H9 (cell line): ENCODE measurements at regions not wholly inside any gene's neighbourhood (a gene's known extent, or its start where the extent isn't known, plus 50 kb on each side); places are given as distances from the start of the nearest gene placed in this dataset.
A peak's percentile ranks its signal among the peaks of the same experiment; 100 is the strongest.

ENCODE experiments used
- DNase-seq: peaks from one replicate; pipeline ENCODE4 v3.0.0-alpha.2; 2017
- H2AFZ ChIP-seq: one replicate; pipeline ENCODE4 v1.6.1; 2013; ENCODE audit warnings: mild to moderate bottlenecking, low read length, control low read depth, moderate library complexity
- H2AK5ac ChIP-seq: 2 replicates; pipeline ENCODE4 v1.6.1; 2013; ENCODE audit warnings: low read length, control low read depth, mixed read lengths; ENCODE audit not compliant: insufficient read length
- H2BK120ac ChIP-seq: one replicate; pipeline ENCODE4 v1.6.1; 2013; ENCODE audit warnings: low read depth, mild to moderate bottlenecking, low read length, control low read depth, inconsistent platforms; ENCODE audit not compliant: poor library complexity, severe bottlenecking
- H2BK12ac ChIP-seq: 2 replicates; pipeline ENCODE4 v1.6.1; 2013; ENCODE audit warnings: low read length, control low read depth, mixed read lengths, low read depth; ENCODE audit not compliant: insufficient read length
- H2BK15ac ChIP-seq: 2 replicates; pipeline ENCODE4 v1.6.1; 2013; ENCODE audit warnings: low read depth, low read length, control low read depth
- H2BK20ac ChIP-seq: one replicate; pipeline ENCODE4 v1.6.1; 2013; ENCODE audit warnings: low read depth, mild to moderate bottlenecking, low read length, control low read depth, inconsistent platforms; ENCODE audit not compliant: poor library complexity, severe bottlenecking
- H2BK5ac ChIP-seq: 2 replicates; pipeline ENCODE4 v1.6.1; 2013; ENCODE audit warnings: low read length, control low read depth, mixed read lengths; ENCODE audit not compliant: insufficient read length
- H3K14ac ChIP-seq: 2 replicates; pipeline ENCODE4 v1.6.1; 2013; ENCODE audit warnings: low read length, control low read depth; ENCODE audit not compliant: insufficient read depth
- H3K18ac ChIP-seq: 2 replicates; pipeline ENCODE4 v1.6.1; 2013; ENCODE audit warnings: low read depth, mild to moderate bottlenecking, mixed read lengths, low read length, control low read depth; ENCODE audit not compliant: insufficient read length
- H3K23ac ChIP-seq: 2 replicates; pipeline ENCODE4 v1.6.1; 2013; ENCODE audit warnings: low read length, control low read depth, mixed read lengths, low read depth; ENCODE audit not compliant: insufficient read length
- H3K23me2 ChIP-seq: 2 replicates; pipeline ENCODE4 v1.6.1; 2013; ENCODE audit warnings: low read depth, mild to moderate bottlenecking, mixed read lengths, low read length, control low read depth; ENCODE audit not compliant: insufficient read length, poor library complexity, severe bottlenecking
- H3K27ac ChIP-seq: 2 replicates; pipeline ENCODE4 v1.5.1; 2013; ENCODE audit warnings: low read length, control low read depth, mixed read lengths, low read depth; ENCODE audit not compliant: insufficient read length
- H3K27me3 ChIP-seq: 2 replicates; pipeline ENCODE4 v1.6.1; 2013; ENCODE audit warnings: low read length, control low read depth, inconsistent platforms; ENCODE audit not compliant: insufficient read depth
- H3K4ac ChIP-seq: 2 replicates; pipeline ENCODE4 v1.6.1; 2013; ENCODE audit warnings: low read depth, mild to moderate bottlenecking, control low read depth, inconsistent platforms, low read length, moderate library complexity
- H3K4me1 ChIP-seq: 2 replicates; pipeline ENCODE4 v1.6.1; 2013; ENCODE audit warnings: low read length, control low read depth, inconsistent platforms; ENCODE audit not compliant: insufficient read depth
- H3K4me2 ChIP-seq: 2 replicates; pipeline ENCODE4 v1.6.1; 2013; ENCODE audit warnings: low read length, control low read depth, mixed read lengths; ENCODE audit not compliant: insufficient read length, insufficient read depth
- H3K56ac ChIP-seq: 2 replicates; pipeline ENCODE4 v1.6.1; 2013; ENCODE audit warnings: low read depth, mild to moderate bottlenecking, mixed read lengths, low read length, control low read depth; ENCODE audit not compliant: insufficient read length
- H3K79me1 ChIP-seq: 2 replicates; pipeline ENCODE4 v1.6.1; 2013; ENCODE audit warnings: low read depth, mild to moderate bottlenecking, moderate library complexity, low read length, control low read depth, inconsistent platforms; ENCODE audit not compliant: insufficient read depth, poor library complexity, severe bottlenecking
- H3K79me2 ChIP-seq: 2 replicates; pipeline ENCODE4 v1.6.1; 2013; ENCODE audit warnings: low read length, control low read depth, inconsistent platforms; ENCODE audit not compliant: insufficient read depth
- H3K9ac ChIP-seq: 2 replicates; pipeline ENCODE4 v1.6.1; 2013; ENCODE audit warnings: low read length, control low read depth, mixed read lengths; ENCODE audit not compliant: insufficient read length; ENCODE audit errors: extremely low read depth
- H3K9me3 ChIP-seq: one replicate; pipeline ENCODE4 v1.6.1; 2013; ENCODE audit warnings: low read depth, low read length, inconsistent platforms; ENCODE audit not compliant: control insufficient read depth
- H3T11ph ChIP-seq: one replicate; pipeline ENCODE4 v1.6.1; 2013; ENCODE audit warnings: mild to moderate bottlenecking, low read length, control low read depth, inconsistent platforms
- H4K20me1 ChIP-seq: one replicate; pipeline ENCODE4 v1.6.1; 2013; ENCODE audit not compliant: control insufficient read depth, insufficient read length, insufficient read depth
- H4K5ac ChIP-seq: 2 replicates; pipeline ENCODE4 v1.6.1; 2013; ENCODE audit warnings: low read depth, mild to moderate bottlenecking, mixed read lengths, low read length, control low read depth; ENCODE audit not compliant: insufficient read length
- H4K8ac ChIP-seq: replicated peaks from 2 replicates; pipeline ENCODE4 v1.6.1; 2013; ENCODE audit warnings: low read length, control low read depth, mixed read lengths, low read depth; ENCODE audit not compliant: insufficient read length
- H4K91ac ChIP-seq: 2 replicates; pipeline ENCODE4 v1.6.1; 2013; ENCODE audit warnings: low read depth, mild to moderate bottlenecking, moderate library complexity, mixed read lengths, low read length, control low read depth; ENCODE audit not compliant: insufficient read length
- H3K27ac Mint-ChIP-seq, 3 experiments: 2 replicates in 2 of 3; 3 replicates in 1 of 3; pipeline ENCODE4 v1.8.0; 2020 to 2021; ENCODE audit warnings: mixed read lengths in 3 of 3, mild to moderate bottlenecking in 1 of 3, moderate library complexity in 1 of 3
- H3K27me3 Mint-ChIP-seq: 2 replicates; pipeline ENCODE4 v1.8.0; 2021; ENCODE audit warnings: low read depth, mild to moderate bottlenecking, moderate library complexity, mixed read lengths
- H3K36me3 Mint-ChIP-seq, 3 experiments: 2 replicates in 2 of 3; 3 replicates in 1 of 3; pipeline ENCODE4 v1.8.0; 2020 to 2021; ENCODE audit warnings: low read depth in 3 of 3, mixed read lengths in 3 of 3; ENCODE audit not compliant: insufficient read depth in 1 of 3
- H3K4me1 Mint-ChIP-seq, 2 experiments: 2 replicates each; pipeline ENCODE4 v1.8.0; 2020; ENCODE audit warnings: mixed read lengths in 2 of 2
- H3K4me3 Mint-ChIP-seq, 2 experiments: 2 replicates in 1 of 2; 3 replicates in 1 of 2; pipeline ENCODE4 v1.8.0; 2020 to 2021; ENCODE audit warnings: mild to moderate bottlenecking in 2 of 2, mixed read lengths in 2 of 2, moderate library complexity in 1 of 2
- H3K9me3 Mint-ChIP-seq, 2 experiments: 2 replicates in 1 of 2; 3 replicates in 1 of 2; pipeline ENCODE4 v1.8.0; 2020; ENCODE audit warnings: mild to moderate bottlenecking in 2 of 2, mixed read lengths in 2 of 2, moderate library complexity in 1 of 2
- CTCF ChIP-seq: fragments of 200-600 bp; sonication (generic); conservative IDR thresholded peaks from 3 replicates; pipeline ENCODE4 v1.8.0; 2021; ENCODE audit warnings: antibody characterized with exemption, mild to moderate bottlenecking
- WGBS: extraction: QIAGEN DNeasy Blood & Tissue Kit; methylation state at CpG from one replicate; pipeline ENCODE4 v1.1.7; 2013; ENCODE audit warnings: missing lambda C conversion rate, low lambda C conversion rate, mixed read lengths; ENCODE audit not compliant: insufficient read length; ENCODE audit errors: extremely low coverage; 5-methylcytosine and 5-hydroxymethylcytosine counted together

- no peak overlapping the region for H3K14ac ChIP-seq
- no peaks in the 10 kb centered on the region for H3K36me3 Mint-ChIP-seq
- no peak overlapping the region for H4K91ac ChIP-seq
- H3K9me3 ChIP-seq, result no peaks in the 10 kb centered on the region
- no peaks in the 10 kb centered on the region for H3K23me2 ChIP-seq
- no peak overlapping the region for H3K4me2 ChIP-seq
- H3K4me1 Mint-ChIP-seq, result peaks cover 8% of the 10 kb centered on the region in 2 experiments
- H3K79me1 ChIP-seq, result no peaks in the 10 kb centered on the region
- peaks cover 3% of the 10 kb centered on the region for H4K20me1 ChIP-seq
- H3K4me1 ChIP-seq, result no peaks in the 10 kb centered on the region
- no peak overlapping the region for H2BK15ac ChIP-seq
- H2AFZ ChIP-seq, result no peak overlapping the region
- H3K18ac ChIP-seq, result no peak overlapping the region
- no peak overlapping the region for H2BK5ac ChIP-seq
- no peak overlapping the region for H3T11ph ChIP-seq
- H2AK5ac ChIP-seq, result no peak overlapping the region
- no peaks in the 10 kb centered on the region for H3K27me3 ChIP-seq
- H3K27ac ChIP-seq, result no peak overlapping the region
- H3K27me3 Mint-ChIP-seq, result no peaks in the 10 kb centered on the region
- no peak overlapping the region for H3K9ac ChIP-seq
- H4K5ac ChIP-seq, result no peak overlapping the region
- no peak for DNase-seq
- peak; percentile 82 for TF ChIP-seq CTCF
- H2BK12ac ChIP-seq, result no peak overlapping the region
- H4K8ac ChIP-seq, result no peak overlapping the region
- H2BK20ac ChIP-seq, result no peak overlapping the region
- no peaks in the 10 kb centered on the region for H3K9me3 Mint-ChIP-seq
- H3K4me3 Mint-ChIP-seq, result no peak overlapping the region
- peak overlapping the region in 1 of 3 experiments; percentile 7; a peak in 2 of 7 replicates for H3K27ac Mint-ChIP-seq
- no peaks in the 10 kb centered on the region for H3K79me2 ChIP-seq
- no peak overlapping the region for H2BK120ac ChIP-seq
- H3K56ac ChIP-seq, result no peak overlapping the region
- 100% methylated on average over 1 of the region's 6 CpGs for WGBS
- no peak overlapping the region for H3K23ac ChIP-seq
- H3K4ac ChIP-seq, result no peak overlapping the region
Observed at GRCh38 chr3:124281453-124282316, 289.8 kb upstream of the ROPN1 start.
